IMR-90 (cell line): ENCODE measurements at regions not wholly inside any gene's neighbourhood (a gene's known extent, or its start where the extent isn't known, plus 50 kb on each side); places are given as distances from the start of the nearest gene placed in this dataset.

ENCODE experiments used
- ATAC-seq: fragments of 200-7000 bp; cut with Tn5 transposase; 2 replicates; pipeline ENCODE4 v1.9.1; 2020; ENCODE audit warnings: low read depth, mild to moderate bottlenecking, moderate library complexity
- BruUV-seq: library from RNA; stranded (reverse); fragments of 400-500 nt; replicated peaks from 2 replicates; lab custom pipeline; 2021; lab: Mats Ljungman, UMichigan
- CTCF ChIA-PET: fragments of 300-600 bp; formaldehyde crosslinking; extraction: SDS; loops from one replicate; lab custom pipeline; 2021; ENCODE audit warnings: antibody characterized with exemption; lab: Yijun Ruan, JAX
- POLR2A ChIA-PET: fragments of 300-600 bp; sonication (Branson Sonifier 250); formaldehyde crosslinking; loops from one replicate; lab custom pipeline; 2022; ENCODE audit warnings: antibody characterized with exemption; ENCODE audit not compliant: unreplicated experiment; lab: Charles Lee
- DNase-seq: peaks from one replicate; pipeline ENCODE4 v3.0.0; 2013
- H2AFZ ChIP-seq: replicated peaks from 2 replicates; pipeline ENCODE3; 2013; ENCODE audit warnings: low read length, mild to moderate bottlenecking; ENCODE audit not compliant: poor library complexity
- H2AK5ac ChIP-seq: 2 replicates; pipeline ENCODE4 v1.6.1; 2013; ENCODE audit warnings: low read depth, low read length, inconsistent platforms
- H2AK9ac ChIP-seq: replicated peaks from 2 replicates; pipeline ENCODE3; 2013; ENCODE audit warnings: mild to moderate bottlenecking, low read depth, low read length, moderate library complexity; ENCODE audit not compliant: poor library complexity
- H2BK120ac ChIP-seq: 2 replicates; pipeline ENCODE4 v1.6.1; 2013; ENCODE audit warnings: low read depth, low read length, inconsistent platforms
- H2BK15ac ChIP-seq: 3 replicates; pipeline ENCODE4 v1.6.1; 2013; ENCODE audit warnings: low read depth, low read length, inconsistent platforms
- H2BK20ac ChIP-seq: 2 replicates; pipeline ENCODE4 v1.6.1; 2013; ENCODE audit warnings: low read depth, mild to moderate bottlenecking, inconsistent platforms, low read length, moderate library complexity
- H2BK5ac ChIP-seq: 2 replicates; pipeline ENCODE4 v1.6.1; 2013; ENCODE audit warnings: mild to moderate bottlenecking, low read depth, low read length, inconsistent platforms; ENCODE audit not compliant: poor library complexity, severe bottlenecking
- H3K14ac ChIP-seq: replicated peaks from 2 replicates; pipeline ENCODE4 v1.6.1; 2013; ENCODE audit warnings: low read depth, low read length, inconsistent platforms
- H3K18ac ChIP-seq: 2 replicates; pipeline ENCODE4 v1.6.1; 2013; ENCODE audit warnings: low read depth, low read length, control low read depth
- H3K23ac ChIP-seq: 2 replicates; pipeline ENCODE4 v1.6.1; 2013; ENCODE audit warnings: low read depth, low read length, inconsistent platforms
- H3K27ac ChIP-seq: 2 replicates; pipeline ENCODE4 v1.5.1; 2013; ENCODE audit warnings: mild to moderate bottlenecking, control low read depth, low read length; ENCODE audit not compliant: insufficient read depth
- H3K27me3 ChIP-seq: 2 replicates; pipeline ENCODE4 v1.6.1; 2013; ENCODE audit warnings: low read length; ENCODE audit not compliant: control insufficient read depth, insufficient read depth
- H3K36me3 ChIP-seq: 2 replicates; pipeline ENCODE4 v1.6.1; 2013; ENCODE audit warnings: low read length, mixed read lengths; ENCODE audit not compliant: control insufficient read depth, insufficient read depth
- H3K4ac ChIP-seq: 2 replicates; pipeline ENCODE4 v1.6.1; 2013; ENCODE audit warnings: low read depth, low read length, inconsistent platforms
- H3K4me1 ChIP-seq: 2 replicates; pipeline ENCODE4 v1.6.1; 2013; ENCODE audit warnings: low read length, mixed read lengths; ENCODE audit not compliant: control insufficient read depth, insufficient read depth
- H3K4me2 ChIP-seq: 2 replicates; pipeline ENCODE4 v1.6.1; 2013; ENCODE audit warnings: low read depth, mild to moderate bottlenecking, control low read depth, low read length, moderate library complexity
- H3K4me3 ChIP-seq: 2 replicates; pipeline ENCODE4 v1.5.1; 2013; ENCODE audit warnings: low read depth, mild to moderate bottlenecking, control low read depth, low read length, moderate library complexity; ENCODE audit not compliant: insufficient read depth
- H3K56ac ChIP-seq: 2 replicates; pipeline ENCODE4 v1.6.1; 2013; ENCODE audit warnings: low read length, inconsistent platforms; ENCODE audit not compliant: insufficient read depth; ENCODE audit errors: extremely low read depth
- H3K79me1 ChIP-seq, 2 experiments: 2 replicates each; pipeline ENCODE4 v1.6.1; 2013; ENCODE audit warnings: low read length in 2 of 2, inconsistent platforms in 1 of 2, low read depth in 1 of 2
- H3K9ac ChIP-seq: 2 replicates; pipeline ENCODE4 v1.6.1; 2013; ENCODE audit warnings: low read depth, low read length, control low read depth
- H3K9me1 ChIP-seq: 2 replicates; pipeline ENCODE4 v1.6.1; 2013; ENCODE audit warnings: low read length, inconsistent platforms; ENCODE audit not compliant: insufficient read depth
- H3K9me3 ChIP-seq: 2 replicates; pipeline ENCODE4 v1.6.1; 2013; ENCODE audit warnings: low read length; ENCODE audit not compliant: control insufficient read depth, insufficient read depth
- H4K20me1 ChIP-seq: 2 replicates; pipeline ENCODE4 v1.6.1; 2013; ENCODE audit warnings: low read length, inconsistent platforms; ENCODE audit not compliant: insufficient read depth
- H4K5ac ChIP-seq: 2 replicates; pipeline ENCODE4 v1.6.1; 2013; ENCODE audit warnings: mild to moderate bottlenecking, low read depth, low read length, control low read depth
- H4K8ac ChIP-seq, 2 experiments: 2 replicates each; pipeline ENCODE4 v1.6.1; 2013; ENCODE audit warnings: low read depth in 2 of 2, low read length in 2 of 2, control low read depth in 1 of 2, inconsistent platforms in 1 of 2
- H4K91ac ChIP-seq: 2 replicates; pipeline ENCODE4 v1.6.1; 2013; ENCODE audit warnings: low read depth, low read length, inconsistent platforms; ENCODE audit not compliant: insufficient read depth
- CEBPB ChIP-seq: IDR thresholded peaks from 2 replicates; pipeline ENCODE4 v1.6.1; 2012; ENCODE audit warnings: low read depth, low read length, improper control_type of control experiment
- MAFK ChIP-seq: IDR thresholded peaks from 2 replicates; pipeline ENCODE4 v1.6.1; 2012; ENCODE audit warnings: low read depth, low read length, improper control_type of control experiment
- MXI1 ChIP-seq: IDR thresholded peaks from 2 replicates; pipeline ENCODE4 v1.6.1; 2012; ENCODE audit warnings: low read depth, mild to moderate bottlenecking, low read length, moderate library complexity, borderline replicate concordance
- RCOR1 ChIP-seq: IDR thresholded peaks from 2 replicates; pipeline ENCODE4 v1.6.1; 2012; ENCODE audit warnings: mild to moderate bottlenecking, low read length, improper control_type of control experiment; ENCODE audit not compliant: insufficient replicate concordance
- WGBS, 2 experiments: methylation state at CpG; one replicate each; pipeline versions ENCODE4 v1.1.5 to v1.1.7; 2013; ENCODE audit warnings: missing lambda C conversion rate in 2 of 2; ENCODE audit not compliant: insufficient read length in 1 of 2; ENCODE audit errors: extremely low coverage in 2 of 2; 5-methylcytosine and 5-hydroxymethylcytosine counted together
- dilution Hi-C: fragments of 300-500 bp; cut with HindIII; formaldehyde crosslinking; loops from one replicate; pipeline ENCODE4 v1.14.3; 2018; ENCODE audit warnings: low sequenced_read_pairs; ENCODE audit not compliant: unreplicated experiment
- in situ Hi-C: fragments of 300-500 bp; cut with MboI; formaldehyde crosslinking; loops from 3 replicates; pipeline ENCODE4 v1.14.3; 2019; ENCODE audit warnings: low sequenced_read_pairs, inconsistent platforms, mixed read lengths
- intact Hi-C: fragments of 100-400 bp; cut with micrococcal nuclease; formaldehyde crosslinking; loops from 2 replicates; pipeline ENCODE4 v1.10.0; 2022
- TF ChIP-seq, protein P1 (sequence below): conservative IDR thresholded peaks from 2 replicates; pipeline ENCODE4 v1.5.1; 2012; ENCODE audit warnings: mild to moderate bottlenecking, low read depth, low read length, improper control_type of control experiment
- TF ChIP-seq, protein P2 (sequence below): fragments of 150-350 bp; IDR thresholded peaks from 2 replicates; pipeline ENCODE4 v1.6.1; 2016; ENCODE audit warnings: low read depth, mild to moderate bottlenecking, low read length, moderate library complexity, borderline replicate concordance

DNA sequence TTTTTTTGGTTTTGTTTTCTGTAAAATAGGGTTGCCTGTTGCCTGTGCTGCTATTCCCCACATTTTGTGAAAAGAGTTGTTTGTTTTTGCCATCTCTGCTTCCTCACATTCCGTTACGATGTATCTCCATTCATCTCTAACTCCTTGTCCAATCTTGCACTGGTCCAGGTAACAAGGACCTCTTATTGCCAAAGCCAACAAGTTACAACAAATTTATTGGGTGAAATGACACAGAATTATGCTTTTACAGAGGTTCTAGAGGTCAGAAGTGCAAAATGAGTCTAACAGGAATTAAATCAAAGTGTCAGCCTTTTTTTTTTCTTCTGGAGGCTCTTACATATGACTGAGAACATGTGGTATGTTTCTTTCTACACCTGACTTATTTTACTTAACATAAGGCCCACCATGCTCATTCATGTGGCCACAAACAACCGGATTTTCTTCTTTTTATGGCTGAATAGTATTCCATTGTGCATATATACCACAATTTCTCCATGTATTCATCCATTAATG, 787.9 kb upstream of the B3GALT2 start:
- H2BK5ac ChIP-seq = no peak overlapping the region
- intact Hi-C loops (no loop called here), in situ Hi-C loops (no loop called here), dilution Hi-C loops (no loop called here)
- H4K8ac ChIP-seq = no peak overlapping the region
- ATAC-seq (no peak), DNase-seq (no peak)
- TF ChIP-seq, protein P1, sequence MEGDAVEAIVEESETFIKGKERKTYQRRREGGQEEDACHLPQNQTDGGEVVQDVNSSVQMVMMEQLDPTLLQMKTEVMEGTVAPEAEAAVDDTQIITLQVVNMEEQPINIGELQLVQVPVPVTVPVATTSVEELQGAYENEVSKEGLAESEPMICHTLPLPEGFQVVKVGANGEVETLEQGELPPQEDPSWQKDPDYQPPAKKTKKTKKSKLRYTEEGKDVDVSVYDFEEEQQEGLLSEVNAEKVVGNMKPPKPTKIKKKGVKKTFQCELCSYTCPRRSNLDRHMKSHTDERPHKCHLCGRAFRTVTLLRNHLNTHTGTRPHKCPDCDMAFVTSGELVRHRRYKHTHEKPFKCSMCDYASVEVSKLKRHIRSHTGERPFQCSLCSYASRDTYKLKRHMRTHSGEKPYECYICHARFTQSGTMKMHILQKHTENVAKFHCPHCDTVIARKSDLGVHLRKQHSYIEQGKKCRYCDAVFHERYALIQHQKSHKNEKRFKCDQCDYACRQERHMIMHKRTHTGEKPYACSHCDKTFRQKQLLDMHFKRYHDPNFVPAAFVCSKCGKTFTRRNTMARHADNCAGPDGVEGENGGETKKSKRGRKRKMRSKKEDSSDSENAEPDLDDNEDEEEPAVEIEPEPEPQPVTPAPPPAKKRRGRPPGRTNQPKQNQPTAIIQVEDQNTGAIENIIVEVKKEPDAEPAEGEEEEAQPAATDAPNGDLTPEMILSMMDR = no peak
- no peak for TF ChIP-seq MXI1
- TF ChIP-seq, protein P2, sequence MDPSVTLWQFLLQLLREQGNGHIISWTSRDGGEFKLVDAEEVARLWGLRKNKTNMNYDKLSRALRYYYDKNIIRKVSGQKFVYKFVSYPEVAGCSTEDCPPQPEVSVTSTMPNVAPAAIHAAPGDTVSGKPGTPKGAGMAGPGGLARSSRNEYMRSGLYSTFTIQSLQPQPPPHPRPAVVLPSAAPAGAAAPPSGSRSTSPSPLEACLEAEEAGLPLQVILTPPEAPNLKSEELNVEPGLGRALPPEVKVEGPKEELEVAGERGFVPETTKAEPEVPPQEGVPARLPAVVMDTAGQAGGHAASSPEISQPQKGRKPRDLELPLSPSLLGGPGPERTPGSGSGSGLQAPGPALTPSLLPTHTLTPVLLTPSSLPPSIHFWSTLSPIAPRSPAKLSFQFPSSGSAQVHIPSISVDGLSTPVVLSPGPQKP = no peak
- peak; percentile 60; the same call in 1 of the 2 replicates for TF ChIP-seq MAFK
- TF ChIP-seq CEBPB = no peak
- no peak for TF ChIP-seq RCOR1
- H2AK5ac ChIP-seq = no peak overlapping the region
- ChIA-PET CTCF (no interaction called here), POLR2A (no interaction called here)
- no peak overlapping the region for H2BK15ac ChIP-seq
- no peak overlapping the region for H3K27ac ChIP-seq
- no peaks in the 10 kb centered on the region for H3K9me1 ChIP-seq
- H3K4me3 ChIP-seq = no peak overlapping the region
- no peak overlapping the region for H3K56ac ChIP-seq
- H3K9me3 ChIP-seq = no peaks in the 10 kb centered on the region
- H3K36me3 ChIP-seq = no peaks in the 10 kb centered on the region
- H3K4me1 ChIP-seq = no peaks in the 10 kb centered on the region
- no peak overlapping the region for H2BK120ac ChIP-seq
- WGBS, 2 experiments = no CpG with 5 or more reads among the region's 3 CpGs
- no peak overlapping the region for H3K4me2 ChIP-seq
- H4K91ac ChIP-seq = no peak overlapping the region
- no peak overlapping the region for H3K14ac ChIP-seq
- H2AFZ ChIP-seq = no peak overlapping the region
- no peaks in the 10 kb centered on the region for H3K27me3 ChIP-seq
- H3K9ac ChIP-seq = no peak overlapping the region
- no peak overlapping the region for H2AK9ac ChIP-seq
- H3K79me1 ChIP-seq = no peaks in the 10 kb centered on the region
- BruUV-seq = no TSS peak
- no peak overlapping the region for H3K23ac ChIP-seq
- no peak overlapping the region for H2BK20ac ChIP-seq
- no peak overlapping the region for H3K18ac ChIP-seq
- H4K5ac ChIP-seq = no peak overlapping the region
- no peaks in the 10 kb centered on the region for H4K20me1 ChIP-seq
- no peak overlapping the region for H3K4ac ChIP-seq
